ENCODE measurements at regions not wholly inside any gene's neighbourhood (a gene's known extent, or its start where the extent isn't known, plus 50 kb on each side); places are given as distances from the start of the nearest gene placed in this dataset.

DNA sequence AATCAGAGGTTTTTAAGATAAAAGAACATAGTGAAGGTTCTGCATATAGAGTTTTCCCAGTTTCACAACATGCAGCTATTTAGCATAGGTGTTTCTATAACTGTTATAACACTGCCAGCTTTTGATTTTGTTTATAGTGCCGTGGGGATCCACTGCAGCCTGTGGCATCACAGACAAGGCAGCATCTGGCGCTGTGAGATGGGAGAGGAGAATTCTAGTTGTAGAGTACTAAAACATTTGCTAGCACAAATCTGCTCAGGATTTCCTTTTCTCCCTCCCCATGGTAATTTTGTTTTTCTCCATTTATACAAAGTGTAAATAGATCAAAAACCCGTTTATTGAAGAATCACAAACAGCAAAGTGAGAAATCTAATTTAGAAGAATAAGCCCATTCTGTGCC lies 482.8 kb upstream of the NCAM2 start:
- Mint-ChIP-seq H3K4me3 (no peak overlapping the region), H3K27me3 (no peaks in the 10 kb centered on the region), H3K4me1 (no peaks in the 10 kb centered on the region), H3K27ac (no peak overlapping the region), H3K9me3 (peaks cover 4 to 23% (median 7%) of the 10 kb centered on the region in 5 donors), H3K36me3 (no peaks in the 10 kb centered on the region)
- no peaks in the 10 kb centered on the region for H3K27me3 ChIP-seq (ENCODE audit: insufficient read depth, low read length, poor library complexity, severe bottlenecking)
- ChIA-PET POLR2A (no interaction called here), CTCF (no interaction called here)
- H3K27ac ChIP-seq (ENCODE audit: low read depth, low read length): no peak overlapping the region
- H3K4me1 ChIP-seq (ENCODE audit: insufficient read depth, low read length): no peaks in the 10 kb centered on the region
- no peaks in the 10 kb centered on the region for H3K36me3 ChIP-seq (ENCODE audit: insufficient read depth, low read length)
- no peak for DNase-seq
- H3K9me3 ChIP-seq (ENCODE audit: low read length): peaks cover 4% of the 10 kb centered on the region
- no peak overlapping the region for H3K4me3 ChIP-seq (ENCODE audit: low read length)

DNA sequence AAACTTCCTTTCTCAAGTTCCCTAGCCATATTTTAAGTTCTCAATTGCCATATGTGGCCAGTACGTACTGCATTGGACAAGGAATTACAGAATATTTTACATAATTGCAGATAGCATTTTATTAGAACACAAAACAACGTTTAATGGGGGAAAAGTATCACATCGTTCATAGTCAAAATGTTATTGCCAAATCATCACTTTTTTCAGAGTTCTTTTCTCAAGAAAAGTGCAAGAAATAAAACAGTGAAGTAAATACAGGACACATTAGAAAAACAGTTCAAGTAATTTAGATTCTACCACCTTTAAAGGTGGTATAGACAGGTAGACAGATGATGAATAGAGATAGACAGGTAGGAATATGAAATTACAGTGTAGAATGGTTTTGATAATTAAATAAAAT lies 479.1 kb upstream of the NCAM2 start:
- ChIA-PET CTCF (no interaction called here), POLR2A (no interaction called here)

DNA sequence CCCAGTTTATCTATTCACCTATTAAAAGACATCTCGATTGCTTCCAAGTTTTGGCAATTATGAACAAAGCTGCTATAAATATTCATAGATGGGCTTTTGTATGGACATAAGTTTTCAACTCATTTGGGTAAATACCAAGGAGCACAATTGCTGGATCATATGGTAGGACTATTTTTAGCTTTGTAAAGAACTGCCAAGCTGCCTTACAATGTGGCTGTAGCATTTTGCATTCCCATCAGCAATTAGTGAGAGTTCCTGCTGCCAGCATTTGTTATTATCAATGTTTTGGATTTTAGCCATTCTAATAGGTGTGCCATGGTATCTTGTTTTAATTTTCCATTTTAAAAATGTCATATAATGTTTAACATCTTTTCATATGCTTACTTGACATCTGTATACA lies 475.6 kb upstream of the NCAM2 start:
- Mint-ChIP-seq H3K27ac (no peak overlapping the region), H3K4me3 (no peak overlapping the region), H3K27me3 (no peaks in the 10 kb centered on the region), H3K4me1 (no peaks in the 10 kb centered on the region), H3K36me3 (no peaks in the 10 kb centered on the region), H3K9me3 (peaks cover 1 to 22% (median 8%) of the 10 kb centered on the region in 5 donors)
- Histone ChIP-seq H3K27ac (ENCODE audit: low read depth, low read length) (no peak overlapping the region), H3K27me3 (ENCODE audit: insufficient read depth, low read length, poor library complexity, severe bottlenecking) (no peaks in the 10 kb centered on the region), H3K4me1 (ENCODE audit: insufficient read depth, low read length) (no peaks in the 10 kb centered on the region), H3K36me3 (ENCODE audit: insufficient read depth, low read length) (no peaks in the 10 kb centered on the region), H3K9me3 (ENCODE audit: low read length) (no peaks in the 10 kb centered on the region), H3K4me3 (ENCODE audit: low read length) (no peak overlapping the region)
- ChIA-PET POLR2A (no interaction called here), CTCF (no interaction called here)
- no peak for DNase-seq

More for the DNA sequence above, 479.1 kb upstream of the NCAM2 start:
- Histone ChIP-seq H3K27me3 (ENCODE audit: insufficient read depth, low read length, poor library complexity, severe bottlenecking) (no peaks in the 10 kb centered on the region), H3K9me3 (ENCODE audit: low read length) (no peaks in the 10 kb centered on the region), H3K4me3 (ENCODE audit: low read length) (no peak overlapping the region), H3K36me3 (ENCODE audit: insufficient read depth, low read length) (no peaks in the 10 kb centered on the region), H3K4me1 (ENCODE audit: insufficient read depth, low read length) (no peaks in the 10 kb centered on the region), H3K27ac (ENCODE audit: low read depth, low read length) (no peak overlapping the region)
- no peaks in the 10 kb centered on the region for H3K4me1 Mint-ChIP-seq
- no peaks in the 10 kb centered on the region for H3K27me3 Mint-ChIP-seq
- no peak for DNase-seq
- no peaks in the 10 kb centered on the region for H3K36me3 Mint-ChIP-seq
- no peak overlapping the region for H3K4me3 Mint-ChIP-seq
- H3K9me3 Mint-ChIP-seq: peaks cover 2 to 32% (median 7%) of the 10 kb centered on the region in 5 donors
- H3K27ac Mint-ChIP-seq: no peak overlapping the region

DNA sequence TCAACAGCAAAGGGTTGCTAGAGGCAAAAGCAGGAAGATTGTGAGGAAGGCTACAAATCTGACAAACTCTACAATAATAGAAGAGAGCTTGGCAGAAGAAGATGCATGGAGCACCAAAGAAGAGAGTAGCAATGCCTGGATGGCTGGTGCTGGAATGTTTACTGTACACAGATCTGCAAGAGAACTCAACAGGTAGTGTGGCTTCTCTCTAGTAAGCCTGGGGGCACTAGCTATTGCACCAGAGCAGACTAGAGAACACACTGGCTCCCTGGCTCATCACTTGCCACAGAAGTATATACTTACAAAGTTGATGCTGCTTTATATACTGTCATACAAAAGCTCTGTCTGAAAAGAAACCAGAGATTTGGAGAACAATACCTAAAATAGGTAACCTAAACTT lies 475.0 kb upstream of the NCAM2 start:
- H3K36me3 Mint-ChIP-seq: no peaks in the 10 kb centered on the region
- H3K27me3 Mint-ChIP-seq: no peaks in the 10 kb centered on the region
- H3K4me1 Mint-ChIP-seq: no peaks in the 10 kb centered on the region
- no peak for DNase-seq
- H3K4me3 Mint-ChIP-seq: no peak overlapping the region
- POLR2A ChIA-PET: no interaction called here
- Histone ChIP-seq H3K4me1 (ENCODE audit: insufficient read depth, low read length) (no peaks in the 10 kb centered on the region), H3K27ac (ENCODE audit: low read depth, low read length) (no peak overlapping the region), H3K27me3 (ENCODE audit: insufficient read depth, low read length, poor library complexity, severe bottlenecking) (no peaks in the 10 kb centered on the region), H3K9me3 (ENCODE audit: low read length) (no peaks in the 10 kb centered on the region), H3K4me3 (ENCODE audit: low read length) (no peak overlapping the region), H3K36me3 (ENCODE audit: insufficient read depth, low read length) (no peaks in the 10 kb centered on the region)
- CTCF ChIA-PET: no interaction called here
- H3K27ac Mint-ChIP-seq: no peak overlapping the region
- H3K9me3 Mint-ChIP-seq: peaks cover 1 to 22% (median 8%) of the 10 kb centered on the region in 5 donors

DNA sequence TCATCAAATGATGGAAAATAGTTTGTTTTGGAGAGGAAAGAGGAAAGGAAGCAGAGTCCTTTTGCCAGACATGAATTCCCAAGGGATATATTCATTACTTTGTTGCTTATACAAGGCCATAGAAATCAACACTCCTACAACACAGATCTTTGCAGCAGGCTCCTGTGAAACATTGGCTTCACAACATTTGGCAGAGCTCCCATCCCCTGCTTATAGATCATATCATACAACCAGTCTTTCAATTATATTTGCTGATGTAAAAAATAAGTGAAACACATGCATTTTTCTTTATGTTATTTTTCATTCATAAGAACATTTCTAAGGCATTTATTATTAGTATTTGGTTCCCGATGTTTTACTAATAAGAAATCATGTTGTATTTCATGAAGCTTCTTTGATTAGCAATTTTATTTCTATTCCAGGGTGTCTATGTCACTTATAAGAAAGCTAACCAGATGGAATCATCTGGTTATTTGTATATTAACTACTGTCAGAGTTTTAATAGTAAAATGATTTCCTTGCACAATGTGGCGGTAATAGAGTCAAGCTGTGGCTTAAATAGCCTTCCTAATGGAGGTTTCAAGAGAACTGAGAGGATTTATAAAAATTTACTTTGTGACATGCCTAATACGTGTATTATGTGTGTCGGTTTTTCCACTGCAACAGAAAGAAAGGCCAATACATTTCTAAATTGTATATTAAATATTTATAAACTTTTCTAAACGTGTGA lies 470.3 kb upstream of the NCAM2 start:
- no peaks in the 10 kb centered on the region for H3K36me3 Mint-ChIP-seq
- no peak for DNase-seq
- Histone ChIP-seq H3K4me1 (ENCODE audit: insufficient read depth, low read length) (no peaks in the 10 kb centered on the region), H3K36me3 (ENCODE audit: insufficient read depth, low read length) (no peaks in the 10 kb centered on the region), H3K9me3 (ENCODE audit: low read length) (peaks cover 2% of the 10 kb centered on the region), H3K27ac (ENCODE audit: low read depth, low read length) (no peak overlapping the region), H3K27me3 (ENCODE audit: insufficient read depth, low read length, poor library complexity, severe bottlenecking) (no peaks in the 10 kb centered on the region), H3K4me3 (ENCODE audit: low read length) (no peak overlapping the region)
- H3K27me3 Mint-ChIP-seq: no peaks in the 10 kb centered on the region
- ChIA-PET POLR2A (no interaction called here), CTCF (no interaction called here)
- H3K4me1 Mint-ChIP-seq: no peaks in the 10 kb centered on the region
- no peak overlapping the region for H3K27ac Mint-ChIP-seq
- H3K9me3 Mint-ChIP-seq: peaks cover 6 to 21% (median 13%) of the 10 kb centered on the region in 5 donors
- no peak overlapping the region for H3K4me3 Mint-ChIP-seq

DNA sequence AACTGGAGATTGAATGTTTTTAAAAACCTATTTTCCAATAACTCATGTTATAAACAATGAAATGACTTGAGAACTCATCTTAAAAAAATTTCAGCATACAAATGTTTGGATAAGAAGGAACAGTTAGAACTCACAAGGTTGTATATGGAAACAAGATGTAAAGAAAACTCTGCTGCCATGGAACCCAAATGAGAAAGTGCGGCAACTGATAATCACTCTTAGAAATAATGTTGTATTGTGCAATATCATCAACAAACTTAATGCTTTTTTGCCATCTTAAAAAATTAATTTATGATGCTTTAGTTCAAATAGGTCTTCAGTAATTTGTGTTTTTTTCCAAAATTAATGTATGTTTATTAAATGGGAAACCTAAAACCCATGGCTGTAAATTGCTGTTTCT lies 461.1 kb upstream of the NCAM2 start:
- Mint-ChIP-seq H3K36me3 (peaks cover 0 to 1% (median 0%) of the 10 kb centered on the region in 3 donors), H3K9me3 (peaks cover 1 to 17% (median 11%) of the 10 kb centered on the region in 5 donors), H3K4me3 (no peak overlapping the region), H3K4me1 (no peaks in the 10 kb centered on the region), H3K27ac (no peak overlapping the region), H3K27me3 (no peaks in the 10 kb centered on the region)
- no peak for DNase-seq
- Histone ChIP-seq H3K27ac (ENCODE audit: low read depth, low read length) (no peak overlapping the region), H3K9me3 (ENCODE audit: low read length) (peaks cover 4% of the 10 kb centered on the region), H3K27me3 (ENCODE audit: insufficient read depth, low read length, poor library complexity, severe bottlenecking) (no peaks in the 10 kb centered on the region), H3K4me1 (ENCODE audit: insufficient read depth, low read length) (no peaks in the 10 kb centered on the region), H3K36me3 (ENCODE audit: insufficient read depth, low read length) (no peaks in the 10 kb centered on the region), H3K4me3 (ENCODE audit: low read length) (no peak overlapping the region)
- POLR2A ChIA-PET: no interaction called here
- CTCF ChIA-PET: no interaction called here

DNA sequence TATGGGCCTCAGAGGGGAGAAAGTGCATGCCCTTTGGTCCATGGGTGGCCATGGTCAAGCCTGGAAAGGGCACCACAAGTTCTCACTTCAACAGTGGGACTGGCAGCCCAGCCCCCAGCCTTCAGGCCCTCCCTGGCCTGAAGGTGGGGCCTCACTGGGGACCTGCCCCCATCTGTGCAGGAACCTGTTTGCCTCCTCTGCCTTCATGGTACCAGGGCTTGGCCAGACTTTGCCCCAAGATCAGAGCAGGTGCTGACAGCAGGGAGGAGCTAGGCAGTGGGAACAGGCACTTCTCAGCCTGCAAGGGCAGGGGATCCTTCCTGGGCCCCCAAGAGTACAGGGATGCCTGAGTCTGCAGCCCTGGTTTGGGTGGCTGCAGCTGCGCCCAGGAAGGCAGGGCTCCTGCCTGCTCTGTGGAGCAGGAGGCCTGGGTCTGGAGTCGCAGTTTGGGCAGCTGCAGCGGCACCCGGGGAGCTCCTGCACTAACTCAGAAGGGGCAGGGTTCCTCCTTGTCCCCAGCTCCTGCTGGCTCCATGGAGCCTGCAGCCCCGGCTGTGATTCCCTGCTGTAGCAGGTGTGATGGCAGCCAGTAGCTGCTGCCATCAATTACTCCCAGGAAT lies 460.1 kb upstream of the NCAM2 start:
- Mint-ChIP-seq H3K4me3 (no peak overlapping the region), H3K4me1 (no peaks in the 10 kb centered on the region), H3K27me3 (no peaks in the 10 kb centered on the region), H3K36me3 (peaks cover 0 to 1% (median 0%) of the 10 kb centered on the region in 3 donors), H3K9me3 (peaks cover 0 to 14% (median 11%) of the 10 kb centered on the region in 5 donors), H3K27ac (no peak overlapping the region)
- H3K27me3 ChIP-seq (ENCODE audit: insufficient read depth, low read length, poor library complexity, severe bottlenecking): no peaks in the 10 kb centered on the region
- H3K4me3 ChIP-seq (ENCODE audit: low read length): no peak overlapping the region
- H3K9me3 ChIP-seq (ENCODE audit: low read length): no peaks in the 10 kb centered on the region
- POLR2A ChIA-PET: no interaction called here
- no peaks in the 10 kb centered on the region for H3K4me1 ChIP-seq (ENCODE audit: insufficient read depth, low read length)
- CTCF ChIA-PET: no interaction called here
- no peaks in the 10 kb centered on the region for H3K36me3 ChIP-seq (ENCODE audit: insufficient read depth, low read length)
- no peak overlapping the region for H3K27ac ChIP-seq (ENCODE audit: low read depth, low read length)
- DNase-seq: no peak

DNA sequence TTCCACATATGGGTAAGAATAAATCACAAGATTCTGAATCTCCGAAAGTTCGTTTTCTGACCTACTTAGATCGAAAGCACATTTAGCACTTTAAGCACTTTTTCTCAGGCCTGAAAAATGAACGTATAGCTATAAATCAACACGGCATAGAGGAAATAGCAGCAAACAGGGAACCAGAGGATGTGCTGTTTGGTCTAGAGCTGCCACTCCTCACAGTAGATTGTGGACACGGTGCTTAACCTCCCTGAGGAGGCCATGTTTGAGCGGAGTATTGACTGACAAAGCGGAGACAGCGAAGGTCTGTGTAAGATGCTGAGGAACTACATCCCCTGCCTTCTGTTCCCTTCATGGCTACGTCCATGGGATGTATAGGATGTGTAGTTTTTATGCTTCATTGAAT lies 452.8 kb upstream of the NCAM2 start:
- Mint-ChIP-seq H3K27me3 (no peaks in the 10 kb centered on the region), H3K27ac (no peak overlapping the region), H3K4me3 (no peak overlapping the region), H3K4me1 (no peaks in the 10 kb centered on the region), H3K36me3 (no peaks in the 10 kb centered on the region), H3K9me3 (peaks cover 0 to 21% (median 8%) of the 10 kb centered on the region in 5 donors)
- Histone ChIP-seq H3K36me3 (ENCODE audit: insufficient read depth, low read length) (no peaks in the 10 kb centered on the region), H3K27ac (ENCODE audit: low read depth, low read length) (no peak overlapping the region), H3K4me1 (ENCODE audit: insufficient read depth, low read length) (no peaks in the 10 kb centered on the region), H3K4me3 (ENCODE audit: low read length) (no peak overlapping the region), H3K27me3 (ENCODE audit: insufficient read depth, low read length, poor library complexity, severe bottlenecking) (no peaks in the 10 kb centered on the region), H3K9me3 (ENCODE audit: low read length) (no peaks in the 10 kb centered on the region)
- no peak for DNase-seq
- POLR2A ChIA-PET: no interaction called here
- CTCF ChIA-PET: no interaction called here
